HUES64 (cell line): ENCODE measurements at regions not wholly inside any gene's neighbourhood (a gene's known extent, or its start where the extent isn't known, plus 50 kb on each side); places are given as distances from the start of the nearest gene placed in this dataset.

Source experiments
- H3K27ac ChIP-seq: 2 replicates; pipeline ENCODE4 v1.7.0; 2013; ENCODE audit warnings: low read depth, low read length, inconsistent platforms
- H3K27me3 ChIP-seq: 2 replicates; pipeline ENCODE4 v1.6.1; 2013; ENCODE audit warnings: mild to moderate bottlenecking, low read length; ENCODE audit not compliant: insufficient read depth
- H3K36me3 ChIP-seq: 2 replicates; pipeline ENCODE4 v1.6.1; 2013; ENCODE audit warnings: mild to moderate bottlenecking, low read length; ENCODE audit not compliant: insufficient read depth
- H3K4me1 ChIP-seq: 2 replicates; pipeline ENCODE4 v1.6.1; 2013; ENCODE audit warnings: mild to moderate bottlenecking, low read length, moderate library complexity; ENCODE audit not compliant: insufficient read depth
- H3K4me3 ChIP-seq: 2 replicates; pipeline ENCODE4 v1.5.1; 2013; ENCODE audit warnings: mild to moderate bottlenecking, low read length, moderate library complexity
- H3K9ac ChIP-seq: 2 replicates; pipeline ENCODE4 v1.6.1; 2013; ENCODE audit warnings: mild to moderate bottlenecking, low read depth, low read length
- H3K9me3 ChIP-seq: 2 replicates; pipeline ENCODE4 v1.6.1; 2013; ENCODE audit warnings: low read depth, low read length; ENCODE audit not compliant: insufficient read depth
- WGBS: fragments of 150-250, 120-280 bp; methylation state at CpG from one replicate; pipeline ENCODE4 v1.1.7; 2013; ENCODE audit warnings: missing lambda C conversion rate; 5-methylcytosine and 5-hydroxymethylcytosine counted together

DNA sequence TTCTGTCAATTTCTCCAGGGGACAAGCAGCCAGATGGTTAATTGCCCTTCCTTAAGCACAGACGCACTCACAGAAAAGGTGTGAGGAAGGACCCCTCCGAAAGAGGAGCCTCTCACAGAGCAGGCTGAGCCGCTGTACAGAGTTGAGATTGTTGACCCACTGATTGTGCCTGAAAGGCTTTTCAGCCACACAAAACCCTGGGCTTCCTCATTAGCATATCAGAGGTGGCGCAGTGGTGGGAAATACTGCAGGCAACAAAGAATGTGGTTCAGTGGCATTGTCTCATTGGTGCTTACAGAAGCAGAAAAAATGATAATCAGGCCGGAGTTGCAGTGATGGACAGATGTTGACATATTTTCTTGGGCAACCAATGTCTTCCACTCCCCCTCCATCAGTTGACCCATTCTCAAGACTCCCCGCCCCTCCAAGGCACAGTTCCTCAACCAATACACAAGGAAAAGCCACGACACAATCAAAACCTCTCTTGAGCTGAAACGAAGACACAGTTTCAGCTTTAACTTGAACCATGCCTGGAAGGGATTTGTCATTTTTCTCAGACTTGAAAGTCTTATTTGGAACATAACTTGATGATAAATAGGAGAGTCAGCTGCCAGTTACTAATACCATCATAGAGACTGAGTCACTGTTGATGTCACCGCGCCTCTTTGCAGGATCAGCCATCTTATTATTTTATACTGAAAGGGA is 53.1 kb downstream of the ATXN3L start:
- 83% methylated on average over 8 of the region's 10 CpGs for WGBS
- no peaks in the 10 kb centered on the region for H3K36me3 ChIP-seq
- H3K4me1 ChIP-seq, result 0 out of 2 replicates have a peak, but pooled peaks cover 5% of the 10 kb centered on the region
- H3K27ac ChIP-seq, result no peak overlapping the region
- no peaks in the 10 kb centered on the region for H3K9me3 ChIP-seq
- H3K9ac ChIP-seq, result no peak overlapping the region
- no peak overlapping the region for H3K4me3 ChIP-seq
- no peaks in the 10 kb centered on the region for H3K27me3 ChIP-seq

DNA sequence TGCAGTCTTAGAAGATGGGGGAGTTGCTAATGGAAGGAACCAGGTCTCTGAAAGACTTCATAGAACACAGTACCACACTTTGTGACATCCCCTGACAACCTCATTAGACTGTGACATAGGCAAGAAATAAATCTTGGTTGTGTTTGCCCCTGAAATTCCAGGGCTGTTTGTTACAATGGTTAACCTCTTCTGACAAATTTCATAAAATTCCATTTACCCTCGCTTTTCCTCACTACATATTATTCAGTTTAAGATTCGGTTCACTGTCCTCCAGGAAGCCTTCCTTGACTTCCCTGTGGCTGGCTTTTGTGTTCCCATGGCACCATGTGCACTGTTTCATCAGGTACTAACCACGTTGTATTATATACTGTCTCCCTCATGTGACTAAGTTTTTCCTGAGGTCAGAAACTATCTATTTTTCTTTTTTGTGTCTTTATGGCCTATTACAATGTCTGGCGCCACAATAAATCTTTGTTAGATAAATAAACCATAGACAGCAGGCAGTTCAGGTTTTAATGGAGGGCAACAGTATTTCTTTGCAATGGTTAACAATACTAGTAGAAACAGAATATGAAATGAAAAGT is 54.2 kb downstream of the ATXN3L start:
- no peaks in the 10 kb centered on the region for H3K27me3 ChIP-seq
- no peak overlapping the region for H3K27ac ChIP-seq
- 0 out of 2 replicates have a peak, but pooled peaks cover 5% of the 10 kb centered on the region for H3K4me1 ChIP-seq
- no peaks in the 10 kb centered on the region for H3K9me3 ChIP-seq
- 93% methylated on average over 3 of the region's 4 CpGs for WGBS
- no peak overlapping the region for H3K4me3 ChIP-seq
- H3K36me3 ChIP-seq, result no peaks in the 10 kb centered on the region
- no peak overlapping the region for H3K9ac ChIP-seq

DNA sequence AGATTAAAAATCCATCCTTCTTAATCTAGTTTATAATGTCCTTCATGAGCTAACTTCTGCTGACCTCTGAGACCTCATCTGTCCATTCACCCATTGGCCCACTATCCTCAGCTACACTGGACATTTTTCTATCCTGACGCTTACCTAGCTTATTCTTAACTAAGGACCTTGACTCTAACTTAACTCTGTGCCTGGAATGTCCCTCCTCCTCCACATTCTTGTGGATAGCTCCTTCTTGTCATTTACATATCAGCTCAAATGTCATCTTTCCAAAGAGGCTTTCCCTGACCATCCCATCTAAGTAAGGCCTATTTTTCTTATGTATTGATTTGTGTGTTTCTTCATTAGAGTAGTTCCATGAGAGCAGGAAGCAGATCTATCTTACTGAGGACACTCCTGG is 54.7 kb downstream of the ATXN3L start:
- Histone ChIP-seq H3K9me3 (no peaks in the 10 kb centered on the region), H3K4me3 (no peak overlapping the region), H3K36me3 (no peaks in the 10 kb centered on the region), H3K27me3 (no peaks in the 10 kb centered on the region), H3K4me1 (0 out of 2 replicates have a peak, but pooled peaks cover 5% of the 10 kb centered on the region), H3K27ac (no peak overlapping the region), H3K9ac (no peak overlapping the region)
- 93% methylated on average over 1 of the region's 1 CpG for WGBS

DNA sequence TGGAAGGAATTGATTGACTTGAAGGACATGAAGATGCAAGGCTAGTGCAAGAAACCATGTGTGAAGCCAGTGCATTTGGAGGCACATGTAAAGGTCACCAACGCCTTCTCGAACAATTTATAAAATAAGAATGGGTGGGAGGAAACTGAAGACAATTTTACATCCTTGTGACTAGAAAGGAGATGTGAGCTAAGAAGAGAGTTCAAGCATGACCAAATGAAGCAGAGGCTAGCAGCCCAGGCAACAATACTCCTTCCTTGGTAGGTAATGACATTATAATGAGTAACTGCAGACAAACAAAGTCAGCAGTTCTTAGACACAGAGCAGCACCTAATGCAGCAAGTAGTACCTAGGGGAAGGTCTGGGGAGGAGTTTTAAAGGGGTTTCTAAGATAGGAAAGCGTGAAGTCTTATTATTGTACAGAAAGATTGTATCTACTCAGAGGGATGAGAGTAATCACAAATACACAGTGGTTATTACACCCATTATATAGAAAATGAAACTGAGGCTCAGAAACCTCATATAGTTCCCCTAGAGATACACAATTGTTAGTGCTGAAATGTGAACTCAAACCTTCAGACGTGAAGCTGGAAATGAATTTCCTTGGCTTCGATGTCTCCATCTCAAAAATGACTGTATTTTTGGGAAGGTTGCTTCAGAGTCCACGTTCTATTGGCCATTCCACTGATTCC is 56.1 kb downstream of the ATXN3L start:
- Histone ChIP-seq H3K27ac (no peak overlapping the region), H3K4me3 (no peak overlapping the region), H3K36me3 (no peaks in the 10 kb centered on the region), H3K9me3 (no peaks in the 10 kb centered on the region), H3K9ac (no peak overlapping the region), H3K27me3 (no peaks in the 10 kb centered on the region), H3K4me1 (0 out of 2 replicates have a peak, but pooled peaks cover 5% of the 10 kb centered on the region)
- 96% methylated on average over 5 of the region's 6 CpGs for WGBS

DNA sequence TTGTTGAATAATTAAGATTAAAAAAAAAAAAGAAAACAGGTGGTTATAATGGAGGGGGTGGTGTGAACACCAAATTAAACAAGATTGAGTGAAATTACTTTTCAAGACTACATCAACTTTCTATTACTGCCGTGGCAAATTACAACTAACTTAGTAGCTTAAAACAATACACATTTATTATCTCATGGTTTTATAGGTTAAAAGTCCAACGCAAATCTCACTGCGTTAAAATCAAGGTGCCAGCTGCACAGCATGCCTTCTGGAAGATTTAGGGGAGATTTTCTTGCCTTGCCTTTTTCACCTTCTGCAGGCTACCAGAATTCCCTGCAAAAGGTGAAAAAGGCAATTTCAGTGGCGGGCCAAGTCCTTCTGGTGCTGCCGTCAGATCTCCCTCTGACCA is 58.5 kb downstream of the ATXN3L start:
- Histone ChIP-seq H3K4me1 (0 out of 2 replicates have a peak, but pooled peaks cover 5% of the 10 kb centered on the region), H3K27ac (no peak overlapping the region), H3K4me3 (no peak overlapping the region), H3K9me3 (no peaks in the 10 kb centered on the region), H3K9ac (no peak overlapping the region), H3K36me3 (no peaks in the 10 kb centered on the region), H3K27me3 (no peaks in the 10 kb centered on the region)
- 93% methylated on average over 4 of the region's 5 CpGs for WGBS

DNA sequence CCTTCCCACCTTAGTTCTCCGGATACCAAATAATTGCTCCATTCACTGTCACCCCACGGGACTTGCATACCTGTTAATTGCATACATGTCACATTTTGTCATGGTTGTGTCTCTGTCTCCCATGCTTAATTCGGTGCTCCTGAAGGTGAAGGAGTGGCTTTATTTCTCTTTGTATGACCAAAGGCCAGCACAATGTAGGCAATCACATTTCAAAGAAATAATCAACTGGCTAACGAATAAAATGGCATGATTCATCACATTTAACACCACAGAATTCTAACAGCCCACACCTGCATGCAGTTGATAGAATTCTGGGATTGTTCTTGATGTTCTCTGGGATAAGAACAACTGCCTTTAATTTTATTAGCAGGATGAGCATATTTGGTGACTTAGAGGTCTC is 59.3 kb downstream of the ATXN3L start:
- no peak overlapping the region for H3K27ac ChIP-seq
- WGBS, result 98% methylated on average over 4 of the region's 4 CpGs
- H3K27me3 ChIP-seq, result no peaks in the 10 kb centered on the region
- H3K9me3 ChIP-seq, result no peaks in the 10 kb centered on the region
- no peaks in the 10 kb centered on the region for H3K36me3 ChIP-seq
- H3K9ac ChIP-seq, result no peak overlapping the region
- H3K4me3 ChIP-seq, result no peak overlapping the region
- H3K4me1 ChIP-seq, result 0 out of 2 replicates have a peak, but pooled peaks cover 5% of the 10 kb centered on the region

DNA sequence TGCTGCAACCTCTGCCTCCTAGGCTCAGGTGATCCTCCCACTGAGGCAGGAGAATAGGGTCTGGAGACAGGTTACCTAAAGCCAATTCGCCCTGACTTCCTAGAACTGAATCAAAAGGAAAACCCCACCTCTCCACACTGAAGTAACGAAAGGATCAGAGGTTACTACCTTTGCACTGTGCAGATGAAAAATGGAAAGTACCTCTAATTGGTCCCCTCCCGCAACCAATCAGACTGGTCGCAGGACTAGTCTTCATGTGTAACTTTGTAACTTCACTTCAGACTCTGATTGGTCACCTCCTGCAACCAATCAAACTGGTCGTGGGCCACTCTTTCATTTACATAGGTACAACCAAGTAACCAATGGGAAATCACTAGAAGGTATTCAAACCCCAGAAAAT is 61.1 kb downstream of the ATXN3L start:
- 94% methylated on average over 5 of the region's 5 CpGs for WGBS
- Histone ChIP-seq H3K36me3 (no peaks in the 10 kb centered on the region), H3K27me3 (no peaks in the 10 kb centered on the region), H3K4me3 (no peak overlapping the region), H3K4me1 (no peaks in the 10 kb centered on the region), H3K27ac (no peak overlapping the region), H3K9me3 (no peaks in the 10 kb centered on the region), H3K9ac (no peak overlapping the region)

DNA sequence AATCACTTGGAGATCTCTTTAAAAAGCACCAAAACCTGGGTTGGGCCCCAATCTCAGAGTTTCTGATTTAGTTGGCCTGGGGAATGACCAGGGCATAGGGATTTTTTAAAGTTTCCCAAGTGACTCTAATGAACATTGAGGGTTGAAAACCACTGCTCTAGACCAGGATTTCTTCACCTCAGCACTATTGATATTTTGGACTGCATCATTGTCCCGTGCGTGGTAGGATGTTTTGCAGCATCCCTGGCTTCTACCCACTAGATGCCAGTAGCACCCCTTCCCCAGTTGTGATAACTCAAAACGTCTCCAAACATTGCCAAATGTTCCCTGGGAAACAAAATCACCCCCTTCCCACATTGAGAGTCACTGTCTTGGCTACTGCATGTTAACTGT is 61.8 kb downstream of the ATXN3L start:
- H3K27me3 ChIP-seq, result no peaks in the 10 kb centered on the region
- H3K27ac ChIP-seq, result no peak overlapping the region
- H3K9ac ChIP-seq, result no peak overlapping the region
- no peaks in the 10 kb centered on the region for H3K4me1 ChIP-seq
- no peak overlapping the region for H3K4me3 ChIP-seq
- H3K9me3 ChIP-seq, result no peaks in the 10 kb centered on the region
- 86% methylated on average over 3 of the region's 3 CpGs for WGBS
- no peaks in the 10 kb centered on the region for H3K36me3 ChIP-seq

DNA sequence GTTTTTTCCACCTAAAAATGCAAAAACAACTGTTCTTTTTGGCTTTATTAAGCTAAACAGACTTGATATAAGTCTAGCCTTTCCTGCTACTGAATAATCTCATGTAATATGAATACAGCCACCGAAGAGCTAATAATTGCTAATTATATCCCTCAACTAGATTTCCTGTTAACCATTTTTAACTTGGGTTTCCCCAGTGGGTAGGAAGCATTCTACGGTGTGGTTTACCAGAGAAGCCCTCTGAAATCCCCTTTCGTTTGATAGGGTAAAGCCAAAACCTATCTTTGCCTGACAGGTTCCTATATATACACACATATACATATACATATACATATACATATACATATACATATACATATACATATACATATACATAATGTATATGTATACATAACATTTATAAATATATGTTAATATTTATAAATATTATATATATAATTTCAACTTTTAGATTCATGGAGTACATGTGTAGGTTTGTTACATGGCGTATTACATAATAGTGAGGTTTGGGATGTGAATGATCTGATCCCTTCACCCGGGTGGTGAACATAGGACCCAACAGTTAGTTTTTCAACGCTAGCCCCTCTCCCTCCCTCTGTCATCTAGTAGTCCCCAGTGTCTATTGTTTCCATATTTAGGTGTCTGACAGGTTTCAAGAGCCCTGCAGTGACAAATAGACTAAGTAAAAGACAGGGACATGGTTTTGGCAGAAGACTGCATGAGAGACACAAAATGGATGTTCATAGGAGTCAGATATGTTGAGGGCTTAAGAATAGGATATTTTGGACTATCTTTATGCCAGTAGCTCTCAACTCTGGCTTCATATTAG is 62.4 kb downstream of the ATXN3L start:
- H3K27me3 ChIP-seq, result no peaks in the 10 kb centered on the region
- H3K9me3 ChIP-seq, result no peaks in the 10 kb centered on the region
- no peaks in the 10 kb centered on the region for H3K36me3 ChIP-seq
- H3K4me1 ChIP-seq, result no peaks in the 10 kb centered on the region
- 95% methylated on average over 2 of the region's 6 CpGs for WGBS
- H3K27ac ChIP-seq, result no peak overlapping the region
- no peak overlapping the region for H3K4me3 ChIP-seq
- H3K9ac ChIP-seq, result no peak overlapping the region

DNA sequence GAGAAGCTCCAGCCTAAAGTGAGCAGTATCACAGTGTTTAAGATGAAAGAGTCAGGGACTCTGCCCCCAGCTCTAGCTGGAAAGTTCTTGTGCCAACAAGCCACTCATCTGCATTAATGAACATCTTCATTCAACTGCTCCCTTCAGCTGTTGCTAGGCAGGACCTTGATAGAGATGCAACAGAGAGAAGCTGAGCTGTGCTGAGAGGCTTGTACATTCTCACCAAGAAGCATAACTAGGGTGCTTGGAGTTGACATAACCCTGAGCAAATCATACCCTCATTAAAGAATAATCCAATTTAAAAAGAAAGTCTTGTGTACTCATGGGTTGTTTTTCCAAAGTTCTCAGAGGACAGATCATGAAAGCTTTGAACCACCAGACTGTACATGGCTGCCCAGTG is 63.2 kb downstream of the ATXN3L start:
- Histone ChIP-seq H3K27me3 (no peaks in the 10 kb centered on the region), H3K9me3 (no peaks in the 10 kb centered on the region), H3K9ac (no peak overlapping the region), H3K4me3 (no peak overlapping the region), H3K4me1 (no peaks in the 10 kb centered on the region), H3K36me3 (no peaks in the 10 kb centered on the region), H3K27ac (no peak overlapping the region)

DNA sequence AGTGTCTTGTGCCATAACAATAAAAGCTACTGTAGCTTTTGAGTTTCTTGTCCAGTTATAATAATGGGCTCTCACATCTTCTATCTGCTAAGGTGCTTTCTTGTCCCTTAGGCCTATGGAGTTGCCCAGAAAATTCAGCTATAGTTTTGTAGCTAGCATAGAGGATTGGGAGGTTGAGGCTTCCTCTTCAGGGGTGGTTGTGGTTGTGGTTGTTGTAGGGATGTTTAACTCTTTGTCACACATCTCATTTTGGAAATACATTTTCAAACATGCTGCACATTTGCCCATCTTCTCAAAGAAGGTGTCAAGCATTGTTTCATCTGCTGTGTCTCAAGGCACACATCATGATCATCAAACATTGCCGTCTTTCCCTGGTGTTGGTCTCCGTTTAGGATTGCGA is 65.0 kb downstream of the ATXN3L start:
- H3K36me3 ChIP-seq, result no peaks in the 10 kb centered on the region
- no peak overlapping the region for H3K27ac ChIP-seq
- no peak overlapping the region for H3K4me3 ChIP-seq
- 100% methylated on average over 2 of the region's 3 CpGs for WGBS
- H3K9ac ChIP-seq, result no peak overlapping the region
- H3K27me3 ChIP-seq, result no peaks in the 10 kb centered on the region
- H3K4me1 ChIP-seq, result no peaks in the 10 kb centered on the region
- no peaks in the 10 kb centered on the region for H3K9me3 ChIP-seq
